GM21529 (cell line): ENCODE measurements at regions not wholly inside any gene's neighbourhood (a gene's known extent, or its start where the extent isn't known, plus 50 kb on each side); places are given as distances from the start of the nearest gene placed in this dataset.
"Not testable (repeated sequence)": the region's sequence is repeated elsewhere in the genome, so short reads cannot be mapped to it uniquely, and the experiment has no call there.

Source experiments
- ATAC-seq: cut with Tn5 transposase; IDR thresholded peaks from one replicate; pipeline ENCODE4 v1.9.1; 2021; ENCODE audit not compliant: unreplicated experiment

DNA sequence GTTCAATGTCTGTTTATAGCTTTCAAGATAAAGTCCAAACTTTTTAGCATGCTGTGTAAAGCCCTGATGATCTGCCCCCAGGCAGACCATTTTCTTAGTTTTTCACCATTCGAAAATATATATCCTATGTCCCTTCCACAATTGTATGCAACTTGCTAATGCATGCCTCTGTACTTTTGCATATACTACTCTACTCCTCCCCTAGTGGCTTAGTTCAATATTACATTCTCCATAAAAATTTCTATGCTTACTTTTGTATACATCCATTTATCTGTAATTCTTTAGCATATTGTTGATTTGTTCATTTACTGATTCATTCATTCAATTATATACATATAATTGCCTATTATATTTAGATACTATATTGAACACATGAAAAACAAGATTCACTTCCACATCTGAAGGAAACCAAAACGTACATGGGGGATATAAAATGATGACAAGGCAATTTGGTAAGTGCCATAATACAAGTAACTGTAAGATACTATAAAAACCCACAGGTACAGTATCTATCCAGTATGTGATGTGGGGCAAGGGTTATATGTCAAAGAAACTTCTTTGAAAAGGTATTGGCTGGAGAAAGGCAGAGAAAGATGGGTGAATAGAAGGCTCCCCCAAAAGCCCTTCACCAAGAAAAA lies 902.5 kb downstream of the FAM133A start:
- no peak for ATAC-seq

GRCh38 chrX:94600077-94600476 lies 926.1 kb downstream of the FAM133A start:
- no peak for ATAC-seq

DNA sequence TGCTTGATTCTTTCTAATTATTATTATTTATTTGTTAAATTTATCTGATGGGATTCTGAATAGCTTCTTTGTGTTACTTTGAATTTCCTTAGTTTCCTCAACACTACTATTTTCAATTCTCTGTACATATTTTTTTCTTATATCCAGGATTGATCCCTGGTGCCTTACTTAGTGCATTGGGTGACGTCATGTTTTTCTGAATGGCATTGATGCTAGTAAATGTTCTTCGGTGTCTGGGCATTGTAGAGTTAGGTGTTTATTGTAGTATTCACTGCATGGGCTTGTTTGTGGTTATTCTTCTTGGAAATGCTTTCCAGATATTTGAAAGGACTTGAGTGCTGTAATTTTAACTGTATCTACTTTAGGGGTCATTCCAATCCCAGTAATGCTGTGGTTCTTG lies 938.1 kb downstream of the FAM133A start:
- no peak for ATAC-seq

GRCh38 chrX:94633237-94633636 lies 959.2 kb downstream of the FAM133A start:
- ATAC-seq, result no peak

GRCh38 chrX:94635003-94635402 lies 961.0 kb downstream of the FAM133A start:
- ATAC-seq, result no peak

DNA sequence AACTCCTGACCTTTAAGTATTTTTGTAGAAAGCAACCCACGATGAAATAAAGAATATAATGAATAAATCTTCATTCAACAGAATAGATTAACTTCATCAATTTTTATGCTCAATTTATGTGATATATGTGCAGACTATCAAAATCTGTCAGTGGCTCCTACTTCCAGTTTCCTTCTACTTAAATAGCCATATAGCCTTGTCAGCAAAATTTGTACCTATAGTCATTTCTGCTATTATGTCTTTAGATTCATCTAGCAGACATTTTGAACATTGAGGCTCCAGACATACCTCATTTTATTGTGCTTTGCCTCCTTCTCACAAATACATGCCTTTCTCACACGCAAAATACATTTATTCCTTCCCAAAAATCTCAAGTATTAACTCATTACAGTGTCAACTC lies 971.7 kb downstream of the FAM133A start:
- no peak for ATAC-seq

- ATAC-seq, result no peak
These were observed 981.2 kb downstream of the FAM133A start for GRCh38 chrX:94655180-94655579.

- no peak for ATAC-seq
These were observed 988.7 kb downstream of the FAM133A start for GRCh38 chrX:94662689-94663088.

GRCh38 chrX:94676285-94676684 lies 1002.3 kb downstream of the FAM133A start:
- ATAC-seq, result no peak

- no peak for ATAC-seq
These were observed 1012.1 kb downstream of the FAM133A start for GRCh38 chrX:94686071-94686470.

DNA sequence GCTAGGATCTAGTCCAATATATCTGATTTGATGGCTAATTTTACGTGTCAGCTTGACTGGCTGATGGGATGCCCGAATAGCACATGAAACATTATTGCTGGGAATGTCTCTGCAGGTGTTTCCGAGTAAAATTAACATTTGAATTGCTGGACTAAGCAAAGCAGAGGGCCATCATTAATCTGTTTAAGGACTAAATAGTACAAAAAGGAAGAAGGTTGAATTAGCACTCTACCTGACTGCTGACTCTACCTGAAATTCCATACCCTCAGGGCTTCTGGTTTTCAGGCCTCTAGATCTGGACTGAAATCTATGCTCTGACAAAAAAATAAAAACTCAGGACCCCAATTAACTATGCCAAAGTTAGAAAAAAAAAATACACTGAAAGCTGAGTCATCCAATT lies 1021.9 kb downstream of the FAM133A start:
- ATAC-seq, result no peak

DNA sequence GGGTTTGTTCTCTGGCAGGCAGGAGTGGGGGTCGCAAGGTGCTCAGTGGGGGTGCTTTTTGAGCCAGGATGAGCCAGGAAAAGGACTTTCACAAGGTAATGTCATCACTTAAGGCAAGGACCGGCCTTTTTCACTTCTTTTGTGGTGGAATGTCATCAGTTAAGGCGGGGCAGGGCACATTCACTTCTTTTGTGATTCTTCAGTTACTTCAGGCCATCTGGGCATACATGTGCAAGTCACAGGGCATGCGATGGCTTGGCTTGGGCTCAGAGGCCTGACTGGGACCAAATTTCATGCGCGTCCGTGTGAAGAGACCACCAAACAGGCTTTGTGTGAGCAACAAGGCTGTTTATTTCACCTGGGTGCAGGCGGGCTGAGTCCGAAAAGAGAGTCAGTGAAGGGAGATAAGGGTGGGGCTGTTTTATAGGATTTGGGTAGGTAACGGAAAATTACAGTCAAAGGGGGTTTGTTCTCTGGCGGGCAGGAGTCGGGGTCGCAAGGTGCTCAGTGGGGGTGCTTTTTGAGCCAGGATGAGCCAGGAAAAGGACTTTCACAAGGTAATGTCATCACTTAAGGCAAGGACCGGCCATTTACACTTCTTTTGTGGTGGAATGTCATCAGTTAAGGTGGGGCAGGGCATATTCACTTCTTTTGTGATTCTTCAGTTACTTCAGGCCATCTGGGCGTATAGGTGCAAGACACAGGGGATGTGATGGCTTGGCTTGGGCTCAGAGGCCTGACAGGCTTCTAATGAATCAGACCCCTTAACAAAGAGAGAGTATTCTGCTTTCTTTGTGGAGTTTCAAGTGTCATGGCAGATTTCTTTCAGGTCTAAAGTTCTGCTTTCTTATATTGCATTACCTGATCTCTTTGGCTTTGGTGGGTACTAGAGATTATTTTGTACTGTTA lies 1030.6 kb downstream of the FAM133A start:
- not testable (repeated sequence) for ATAC-seq

DNA sequence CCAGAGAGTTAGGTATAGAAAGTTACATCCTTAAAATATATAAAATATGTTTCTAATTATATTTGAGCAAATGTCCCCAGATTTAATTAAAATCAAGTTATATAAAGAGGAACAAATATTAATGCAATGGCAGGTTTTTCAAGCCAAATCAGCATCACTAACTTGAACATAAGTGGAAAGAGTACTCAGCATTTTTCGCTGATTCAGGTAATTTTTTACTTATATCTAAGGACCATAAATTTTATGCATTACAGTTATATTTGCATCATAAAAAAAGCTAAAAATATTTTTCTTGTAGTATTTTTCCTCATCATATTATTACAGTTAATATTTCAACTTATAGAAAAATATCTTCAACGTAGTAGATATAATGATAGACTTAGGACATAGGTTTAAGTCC lies 1047.4 kb downstream of the FAM133A start:
- no peak for ATAC-seq

GRCh38 chrX:94722578-94722977 lies 1048.6 kb downstream of the FAM133A start:
- ATAC-seq, result no peak

DNA sequence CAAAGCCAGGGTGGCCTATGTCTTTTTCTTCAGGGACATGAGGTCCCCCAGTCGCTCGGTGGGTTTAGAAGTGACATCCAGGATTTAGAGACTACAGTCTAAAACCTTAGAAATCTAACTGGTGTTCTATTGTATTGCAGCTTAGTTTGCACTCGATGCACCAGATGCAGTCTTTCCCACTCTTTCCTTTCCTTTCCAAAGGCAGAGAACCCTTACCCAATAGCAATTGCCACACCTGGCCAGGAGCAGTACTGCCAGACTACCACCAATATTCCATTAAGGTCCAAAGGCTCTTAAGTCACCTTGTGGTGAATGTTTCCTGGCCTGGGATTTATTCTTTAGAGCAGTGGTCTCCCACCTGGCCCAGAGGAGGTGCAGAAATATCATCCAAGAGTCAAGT lies 1068.8 kb downstream of the FAM133A start:
- ATAC-seq, result no peak

DNA sequence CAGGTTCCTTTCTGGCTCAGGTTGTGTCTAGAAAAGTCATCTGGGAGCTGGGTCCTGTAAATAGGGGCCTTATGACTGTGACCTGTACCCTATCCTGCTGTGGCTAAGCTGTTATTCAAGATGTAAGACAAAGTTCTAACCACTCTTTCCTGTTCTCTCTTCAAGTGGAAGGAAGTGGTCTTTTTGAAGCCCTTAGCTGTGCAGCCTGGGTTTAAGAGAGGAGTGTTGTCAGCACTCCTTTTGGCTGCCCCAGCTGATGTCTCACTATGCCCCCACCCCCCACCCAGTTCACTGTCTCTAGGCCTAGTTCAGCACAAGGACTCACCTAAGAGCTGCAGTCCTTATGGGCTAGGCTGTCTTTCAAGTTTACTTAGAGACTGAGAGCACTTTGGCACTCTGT lies 1069.5 kb downstream of the FAM133A start:
- ATAC-seq, result no peak

DNA sequence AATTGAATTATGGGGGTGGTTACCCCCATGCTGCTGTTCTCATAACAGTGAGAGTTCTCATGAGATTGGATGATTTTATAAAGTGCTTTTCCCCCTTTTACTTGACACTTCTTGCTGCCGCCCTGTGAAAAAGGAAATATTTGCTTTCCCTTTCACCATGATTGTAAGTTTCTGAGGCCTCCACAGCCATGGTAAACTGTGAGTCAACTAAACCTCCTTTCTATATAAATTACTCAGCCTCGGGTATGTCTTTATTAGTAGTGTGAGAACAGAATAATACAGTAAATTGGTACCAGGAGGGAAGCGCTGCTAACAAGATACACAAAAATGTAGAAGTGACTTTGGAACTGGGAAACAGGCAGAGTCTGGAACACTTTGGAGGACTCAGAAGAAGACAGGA lies 1070.8 kb downstream of the FAM133A start:
- no peak for ATAC-seq

DNA sequence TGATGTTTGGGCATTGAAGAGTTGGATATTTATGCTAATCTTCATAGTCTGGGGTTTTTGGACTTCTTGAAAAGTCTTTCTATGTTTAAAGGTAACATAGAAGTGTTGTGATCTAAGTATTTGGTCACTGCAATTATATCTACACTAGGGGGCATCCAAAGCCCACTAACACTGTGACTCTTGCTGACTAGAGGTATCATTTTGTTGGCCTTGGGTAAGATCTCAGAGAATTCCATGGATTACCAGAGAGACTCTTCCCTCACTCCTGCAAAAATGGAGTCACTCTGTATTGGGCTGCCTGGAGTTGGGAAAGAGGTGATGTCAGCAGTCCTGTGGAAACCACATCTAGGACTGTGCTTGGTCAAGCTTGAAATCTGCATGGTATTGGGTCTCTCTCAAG lies 1077.6 kb downstream of the FAM133A start:
- ATAC-seq, result no peak

GRCh38 chrX:94752434-94753169 lies 1078.6 kb downstream of the FAM133A start:
- no peak for ATAC-seq

- no peak for ATAC-seq
These were observed 1084.1 kb downstream of the FAM133A start for GRCh38 chrX:94758130-94758529.

GRCh38 chrX:94775640-94776039 lies 1101.6 kb downstream of the FAM133A start:
- ATAC-seq, result no peak

DNA sequence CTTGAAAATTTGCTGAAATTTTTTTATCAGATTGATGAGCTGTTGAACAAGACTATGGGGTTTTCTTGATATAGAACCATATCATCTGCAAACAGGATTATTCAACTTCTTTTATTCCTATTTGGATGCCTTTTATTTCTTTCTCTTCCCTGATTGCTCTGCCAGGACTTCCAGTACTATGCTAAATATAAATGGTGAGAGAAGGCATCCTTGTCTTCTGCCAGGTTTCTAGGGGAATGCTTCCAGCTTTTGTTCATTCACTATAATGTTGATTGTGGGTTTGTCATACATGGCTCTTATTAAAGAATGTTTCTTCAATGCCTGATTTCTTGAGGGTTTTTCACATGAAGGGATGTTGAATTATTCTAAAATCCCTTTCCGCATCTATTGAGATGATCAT lies 1139.5 kb downstream of the FAM133A start:
- no peak for ATAC-seq
